ENCODE measurements at regions not wholly inside any gene's neighbourhood (a gene's known extent, or its start where the extent isn't known, plus 50 kb on each side); places are given as distances from the start of the nearest gene placed in this dataset.

- Mint-ChIP-seq H3K27me3 (ENCODE audit: low read depth) (no peaks in the 10 kb centered on the region), H3K4me1 (no peaks in the 10 kb centered on the region), H3K36me3 (no peaks in the 10 kb centered on the region), H3K9me3 (peaks cover 9% of the 10 kb centered on the region), H3K27ac (no peak overlapping the region), H3K4me3 (no peak overlapping the region)
- DNase-seq (ENCODE audit: low spot score in 2 of 2, unreplicated experiment in 2 of 2): no peak
- TF ChIP-seq CTCF (IDR thresholded peaks at IDR 0.05; ENCODE audit: unreplicated experiment): no peak
These were observed 367.9 kb downstream of the FAM133A start for GRCh38 chrX:94041881-94042280.

- Mint-ChIP-seq H3K27me3 (ENCODE audit: low read depth) (no peaks in the 10 kb centered on the region), H3K27ac (no peak overlapping the region), H3K9me3 (peaks cover 9% of the 10 kb centered on the region), H3K4me1 (peaks cover 3% of the 10 kb centered on the region), H3K4me3 (no peak overlapping the region), H3K36me3 (no peaks in the 10 kb centered on the region)
- no peak for TF ChIP-seq CTCF (IDR thresholded peaks at IDR 0.05; ENCODE audit: unreplicated experiment)
- DNase-seq (ENCODE audit: low spot score in 2 of 2, unreplicated experiment in 2 of 2): no peak
These were observed 371.7 kb downstream of the FAM133A start for GRCh38 chrX:94045724-94046123.

- no peaks in the 10 kb centered on the region for H3K9me3 Mint-ChIP-seq
- TF ChIP-seq CTCF (IDR thresholded peaks at IDR 0.05; ENCODE audit: unreplicated experiment): no peak
- H3K4me3 Mint-ChIP-seq: no peak overlapping the region
- H3K27ac Mint-ChIP-seq: no peak overlapping the region
- no peak for DNase-seq (ENCODE audit: low spot score in 2 of 2, unreplicated experiment in 2 of 2)
- H3K27me3 Mint-ChIP-seq (ENCODE audit: low read depth): no peaks in the 10 kb centered on the region
- peaks cover 9% of the 10 kb centered on the region for H3K4me1 Mint-ChIP-seq
- H3K36me3 Mint-ChIP-seq: no peaks in the 10 kb centered on the region
These were observed 377.9 kb downstream of the FAM133A start for GRCh38 chrX:94051926-94052325.

GRCh38 chrX:94053575-94053974, 379.6 kb downstream of the FAM133A start:
- Mint-ChIP-seq H3K27ac (no peak overlapping the region), H3K9me3 (no peaks in the 10 kb centered on the region), H3K27me3 (ENCODE audit: low read depth) (no peaks in the 10 kb centered on the region), H3K4me3 (no peak overlapping the region), H3K4me1 (peaks cover 12% of the 10 kb centered on the region), H3K36me3 (no peaks in the 10 kb centered on the region)
- DNase-seq (ENCODE audit: low spot score in 2 of 2, unreplicated experiment in 2 of 2): no peak
- no peak for TF ChIP-seq CTCF (IDR thresholded peaks at IDR 0.05; ENCODE audit: unreplicated experiment)

GRCh38 chrX:94057385-94057784, 383.4 kb downstream of the FAM133A start:
- peaks cover 7% of the 10 kb centered on the region for H3K9me3 Mint-ChIP-seq
- H3K27me3 Mint-ChIP-seq (ENCODE audit: low read depth): no peaks in the 10 kb centered on the region
- no peaks in the 10 kb centered on the region for H3K36me3 Mint-ChIP-seq
- no peak for DNase-seq (ENCODE audit: low spot score in 2 of 2, unreplicated experiment in 2 of 2)
- no peak for TF ChIP-seq CTCF (IDR thresholded peaks at IDR 0.05; ENCODE audit: unreplicated experiment)
- peaks cover 16% of the 10 kb centered on the region for H3K4me1 Mint-ChIP-seq
- H3K4me3 Mint-ChIP-seq: no peak overlapping the region
- H3K27ac Mint-ChIP-seq: no peak overlapping the region

GRCh38 chrX:94058728-94059382, 384.8 kb downstream of the FAM133A start:
- Mint-ChIP-seq H3K4me1 (peaks cover 13% of the 10 kb centered on the region), H3K27ac (no peak overlapping the region), H3K9me3 (peaks cover 12% of the 10 kb centered on the region), H3K4me3 (peak overlapping the region; percentile 3), H3K27me3 (ENCODE audit: low read depth) (no peaks in the 10 kb centered on the region), H3K36me3 (no peaks in the 10 kb centered on the region)
- peak in 1 of 2 experiments; percentile 47 for DNase-seq (ENCODE audit: low spot score in 2 of 2, unreplicated experiment in 2 of 2)
- peak; percentile 68 for TF ChIP-seq CTCF (IDR thresholded peaks at IDR 0.05; ENCODE audit: unreplicated experiment)

All from mesothelial cell of epicardium (in vitro differentiated cells).